ENCODE measurements at regions not wholly inside any gene's neighbourhood (a gene's known extent, or its start where the extent isn't known, plus 50 kb on each side); places are given as distances from the start of the nearest gene placed in this dataset.

DNA sequence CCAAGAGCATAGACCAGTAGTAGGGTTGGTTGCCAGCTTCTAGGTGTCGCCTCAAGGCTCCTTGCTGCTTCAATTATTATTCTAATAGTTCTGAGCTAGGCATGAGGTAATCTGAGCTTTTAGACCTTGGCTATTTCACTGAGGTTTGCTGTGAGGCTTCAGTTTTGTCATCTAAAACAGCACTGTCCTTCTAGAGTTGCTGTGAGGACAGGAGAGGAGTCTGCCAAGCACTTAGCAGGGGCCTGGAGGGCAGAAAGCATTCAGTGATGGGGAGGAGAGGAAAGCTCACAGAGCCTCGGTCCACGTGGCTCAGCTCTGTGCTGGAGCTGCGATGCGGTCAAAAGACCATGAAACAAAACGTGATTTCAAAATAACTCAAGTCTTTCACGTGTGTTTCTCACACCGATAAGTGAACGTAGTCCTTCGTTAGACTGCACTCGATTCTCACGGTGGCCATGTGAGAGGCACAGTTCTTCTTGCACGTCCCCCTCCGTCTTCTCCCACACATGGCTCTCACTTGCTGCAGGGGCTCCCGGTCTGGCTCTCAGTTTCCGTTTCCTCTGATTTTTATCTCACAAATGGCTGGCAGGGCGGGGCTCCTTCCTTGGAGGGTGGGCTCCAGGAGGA, 113.7 kb downstream of the B3GNT2 start:
- 36% methylated on average over 15 of the region's 17 CpGs for WGBS (ENCODE audit: insufficient coverage, low coverage, missing lambda C conversion rate)
- no TSS peak for BruUV-seq (replicated peaks)
- no peak for TF ChIP-seq COPS2 (conservative IDR thresholded peaks at IDR 0.05)
- no peak for TF ChIP-seq SMARCC2 (IDR thresholded peaks at IDR 0.05; ENCODE audit: low read depth)
- no peak for TF ChIP-seq CBFA2T3 (IDR thresholded peaks at IDR 0.05)
- TF ChIP-seq TEAD4 (IDR thresholded peaks at IDR 0.05; ENCODE audit: low read length) = no peak
- no peak for TF ChIP-seq TEAD4 (CRISPR knock-in tag; IDR thresholded peaks at IDR 0.05; ENCODE audit: borderline replicate concordance)
- no peak for TF ChIP-seq FIP1L1 (IDR thresholded peaks at IDR 0.05; ENCODE audit: low read depth, low read length, poor library complexity, severe bottlenecking)
- no peak for TF ChIP-seq HNRNPH1 (optimal IDR thresholded peaks at IDR 0.05; ENCODE audit: low read depth, low read length)
- TF ChIP-seq IRF9 (tag; IDR thresholded peaks at IDR 0.05) = 0 out of 2 replicates have a peak, but pooled peaks have one; percentile 14
- peak; percentile 33; the same call in 1 of the 2 replicates for TF ChIP-seq ZBTB7A (IDR thresholded peaks at IDR 0.05; ENCODE audit: borderline replicate concordance, control insufficient read depth, low read depth, low read length)
- TF ChIP-seq, protein P1, sequence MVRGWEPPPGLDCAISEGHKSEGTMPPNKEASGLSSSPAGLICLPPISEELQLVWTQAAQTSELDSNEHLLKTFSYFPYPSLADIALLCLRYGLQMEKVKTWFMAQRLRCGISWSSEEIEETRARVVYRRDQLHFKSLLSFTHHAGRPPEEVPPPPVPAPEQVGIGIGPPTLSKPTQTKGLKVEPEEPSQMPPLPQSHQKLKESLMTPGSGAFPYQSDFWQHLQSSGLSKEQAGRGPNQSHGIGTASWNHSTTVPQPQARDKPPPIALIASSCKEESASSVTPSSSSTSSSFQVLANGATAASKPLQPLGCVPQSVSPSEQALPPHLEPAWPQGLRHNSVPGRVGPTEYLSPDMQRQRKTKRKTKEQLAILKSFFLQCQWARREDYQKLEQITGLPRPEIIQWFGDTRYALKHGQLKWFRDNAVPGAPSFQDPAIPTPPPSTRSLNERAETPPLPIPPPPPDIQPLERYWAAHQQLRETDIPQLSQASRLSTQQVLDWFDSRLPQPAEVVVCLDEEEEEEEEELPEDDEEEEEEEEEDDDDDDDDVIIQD (CRISPR knock-in tag; IDR thresholded peaks at IDR 0.05) = no peak
- peak; percentile 78 for TF ChIP-seq ZNF75A (CRISPR knock-in tag; IDR thresholded peaks at IDR 0.05)
- peak; percentile 67; the same call in 1 of the 2 replicates for TF ChIP-seq SMAD4 (CRISPR knock-in tag; conservative IDR thresholded peaks at IDR 0.05)
- TF ChIP-seq NR3C1 (CRISPR knock-in tag; IDR thresholded peaks at IDR 0.05) = no peak
- TF ChIP-seq EP400 (IDR thresholded peaks at IDR 0.05) = peak; percentile 46; the same call in 1 of the 2 replicates
- no peak for TF ChIP-seq EHMT2 (IDR thresholded peaks at IDR 0.05)
- peak; percentile 45; the same call in 1 of the 2 replicates for TF ChIP-seq ZKSCAN8 (CRISPR knock-in tag; IDR thresholded peaks at IDR 0.05)
- TF ChIP-seq SMARCE1 (IDR thresholded peaks at IDR 0.05) = 0 out of 2 replicates have a peak, but pooled peaks have one; percentile 20
- no peak for TF ChIP-seq CREBBP (IDR thresholded peaks at IDR 0.05; ENCODE audit: low read depth, low read length)
- 0 out of 2 replicates have a peak, but pooled peaks have one; percentile 16 for TF ChIP-seq ZNF584 (CRISPR knock-in tag; IDR thresholded peaks at IDR 0.05; ENCODE audit: low read depth)

More for the DNA sequence above, 113.7 kb downstream of the B3GNT2 start:
- H3K79me2 ChIP-seq (ENCODE audit: control insufficient read depth, insufficient read depth, low read length) = peaks cover 21% of the 10 kb centered on the region; the same call in 2 of the 3 replicates
- peak overlapping the region; percentile 85 for H2AFZ ChIP-seq (ENCODE audit: low read depth, low read length)
- FAIRE-seq (no peak), ATAC-seq (peak; percentile 4; the same call in 1 of the 3 replicates), DNase-seq (ENCODE audit: extremely low read depth in 1 of 4, low spot score in 3 of 4) (peak in 1 of 4 experiments; percentile 55)
- 0 out of 2 replicates have a peak, but pooled peaks cover 3% of the 10 kb centered on the region for H4K20me1 ChIP-seq (replicated peaks; ENCODE audit: control insufficient read depth, insufficient read depth, low read length)
- in situ Hi-C loops (cut with MboI) (loop anchor here (10.0 kb wide), 1 partner anchor 305 kb away; no protein-coding TSS in a partner anchor), intact Hi-C loops (cut with micrococcal nuclease) (no loop called here)
- ChIA-PET POLR2A (interaction anchor here (1.0 to 1.5 kb wide), 3 partner anchors 12 to 25 kb away, joined by 3 to 5 read pairs (median 3); no protein-coding TSS in a partner anchor), CTCF (ENCODE audit: low intra/inter-chr PET ratio) (no interaction called here)
- no peaks in the 10 kb centered on the region; a peak in 1 of 5 replicates for H3K27me3 ChIP-seq (ENCODE audit: control insufficient read depth in 2 of 2, insufficient read depth in 2 of 2, low read length in 2 of 2)
- no peaks in the 10 kb centered on the region for H3K9me3 ChIP-seq (replicated peaks; ENCODE audit: control insufficient read depth, insufficient read depth, low read depth, low read length)
- H3K9ac ChIP-seq (ENCODE audit: insufficient read depth in 1 of 2, low read depth in 2 of 2, low read length in 2 of 2) = peak overlapping the region; percentile 41 to 46; a peak in 2 of 4 replicates
- peak overlapping the region; percentile 62 for H3K27ac ChIP-seq (ENCODE audit: extremely low read depth, low read depth, low read length)
- H3K4me1 ChIP-seq (replicated peaks in 1 of 2; ENCODE audit: control insufficient read depth in 2 of 2, insufficient read depth in 2 of 2, low read length in 2 of 2) = peaks cover 44 to 62% of the 10 kb centered on the region in 2 experiments
- H3K36me3 ChIP-seq (ENCODE audit: control insufficient read depth, insufficient read depth, low read length) = 0 out of 3 replicates have a peak, but pooled peaks cover 5% of the 10 kb centered on the region
- H3K4me2 ChIP-seq (ENCODE audit: insufficient read depth, low read length) = peak overlapping the region; percentile 59
- no peaks in the 10 kb centered on the region for H3K9me1 ChIP-seq (ENCODE audit: control insufficient read depth, insufficient read depth, low read length)
- H3K4me3 ChIP-seq = no peak overlapping the region
